ENCODE measurements at regions not wholly inside any gene's neighbourhood (a gene's known extent, or its start where the extent isn't known, plus 50 kb on each side); places are given as distances from the start of the nearest gene placed in this dataset.

DNA sequence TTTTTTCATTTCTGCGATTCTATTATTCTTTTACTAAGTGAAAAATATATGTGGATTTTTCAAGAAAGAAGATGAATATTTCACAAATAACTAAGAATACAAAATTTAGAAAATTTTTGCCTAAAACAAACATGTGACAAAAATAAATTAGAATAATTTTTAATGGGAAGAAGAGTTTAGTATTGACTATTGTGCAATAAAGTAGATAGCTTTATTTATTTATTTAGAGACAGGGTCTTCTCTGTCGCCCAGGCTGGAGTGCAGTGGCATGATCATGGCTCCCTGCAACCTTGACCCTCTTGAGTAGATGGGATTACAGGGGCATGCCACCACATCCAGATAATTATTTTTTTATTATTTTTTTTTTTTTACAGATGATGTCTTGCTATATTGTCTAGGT is 95.3 kb upstream of the PAQR3 start:
- TF ChIP-seq, protein P1, sequence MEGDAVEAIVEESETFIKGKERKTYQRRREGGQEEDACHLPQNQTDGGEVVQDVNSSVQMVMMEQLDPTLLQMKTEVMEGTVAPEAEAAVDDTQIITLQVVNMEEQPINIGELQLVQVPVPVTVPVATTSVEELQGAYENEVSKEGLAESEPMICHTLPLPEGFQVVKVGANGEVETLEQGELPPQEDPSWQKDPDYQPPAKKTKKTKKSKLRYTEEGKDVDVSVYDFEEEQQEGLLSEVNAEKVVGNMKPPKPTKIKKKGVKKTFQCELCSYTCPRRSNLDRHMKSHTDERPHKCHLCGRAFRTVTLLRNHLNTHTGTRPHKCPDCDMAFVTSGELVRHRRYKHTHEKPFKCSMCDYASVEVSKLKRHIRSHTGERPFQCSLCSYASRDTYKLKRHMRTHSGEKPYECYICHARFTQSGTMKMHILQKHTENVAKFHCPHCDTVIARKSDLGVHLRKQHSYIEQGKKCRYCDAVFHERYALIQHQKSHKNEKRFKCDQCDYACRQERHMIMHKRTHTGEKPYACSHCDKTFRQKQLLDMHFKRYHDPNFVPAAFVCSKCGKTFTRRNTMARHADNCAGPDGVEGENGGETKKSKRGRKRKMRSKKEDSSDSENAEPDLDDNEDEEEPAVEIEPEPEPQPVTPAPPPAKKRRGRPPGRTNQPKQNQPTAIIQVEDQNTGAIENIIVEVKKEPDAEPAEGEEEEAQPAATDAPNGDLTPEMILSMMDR (IDR thresholded peaks at IDR 0.05 in 8 of 11, conservative IDR thresholded peaks at IDR 0.05 in 3 of 11): no peak
- TF ChIP-seq POLR2AphosphoS5 (IDR thresholded peaks at IDR 0.05): no peak
